ENCODE measurements at regions not wholly inside any gene's neighbourhood (a gene's known extent, or its start where the extent isn't known, plus 50 kb on each side); places are given as distances from the start of the nearest gene placed in this dataset.

DNA sequence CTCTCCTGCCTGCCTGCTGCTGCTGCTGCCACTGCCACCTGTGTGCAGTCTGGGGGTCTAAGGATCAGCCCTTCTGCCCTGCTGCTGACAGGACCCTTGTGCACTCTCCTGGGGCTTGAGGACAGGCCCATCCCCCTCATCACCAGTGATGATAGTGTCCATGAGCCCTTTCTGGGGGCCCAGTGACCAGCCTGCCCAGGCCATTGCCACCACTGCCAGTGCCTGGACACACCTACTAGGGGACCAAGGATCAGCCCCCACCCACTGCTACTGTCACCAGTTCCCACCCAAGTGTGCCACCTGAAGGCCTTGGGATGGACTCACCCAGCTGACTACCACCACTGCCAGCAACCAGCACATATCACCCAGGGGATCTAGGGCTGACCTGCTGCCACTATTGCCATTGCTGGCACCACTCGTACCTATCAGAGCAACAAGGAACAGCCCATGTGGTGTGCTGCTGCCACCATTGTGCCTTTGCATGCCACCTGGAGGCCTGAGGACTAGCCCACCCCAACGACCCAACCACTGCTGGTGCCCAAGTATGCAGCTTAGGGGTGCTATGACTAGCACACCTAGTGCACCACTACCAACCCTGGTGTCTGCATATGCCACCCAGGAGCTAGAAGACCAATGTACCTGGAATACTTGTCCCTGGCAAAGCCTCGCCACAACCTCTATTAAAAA is 994.3 kb downstream of the PCDH17 start:
- WGBS, 2 donors (ENCODE audit: low coverage in 1 of 2) = no CpG with 5 or more reads among the region's 3 CpGs

DNA sequence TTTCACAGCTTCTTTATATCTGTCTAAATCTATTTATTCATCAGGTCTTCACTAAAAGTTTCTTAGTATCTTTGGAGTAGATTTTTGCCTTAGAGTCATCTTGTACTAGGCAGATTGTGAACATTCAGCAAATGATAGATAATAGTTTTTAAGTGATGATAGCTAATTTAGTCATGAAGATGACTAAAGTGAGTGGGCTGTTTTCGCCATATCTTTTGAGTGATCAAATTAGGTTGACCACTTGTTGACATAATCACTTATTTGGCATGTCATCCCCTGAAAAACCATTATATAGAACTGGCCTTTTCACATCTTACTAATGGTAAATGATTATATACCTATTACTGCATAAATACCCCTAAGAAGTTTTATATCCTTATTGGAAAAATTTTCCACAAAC is 999.2 kb downstream of the PCDH17 start:
- Histone ChIP-seq H3K27ac (no peak overlapping the region), H3K27me3 (no peaks in the 10 kb centered on the region), H3K4me1 (no peaks in the 10 kb centered on the region), H3K4me3 (no peak overlapping the region), H3K36me3 (no peaks in the 10 kb centered on the region), H3K9me3 (peaks cover 0 to 7% (median 0%) of the 10 kb centered on the region in 3 donors)
- TF ChIP-seq, protein P1, sequence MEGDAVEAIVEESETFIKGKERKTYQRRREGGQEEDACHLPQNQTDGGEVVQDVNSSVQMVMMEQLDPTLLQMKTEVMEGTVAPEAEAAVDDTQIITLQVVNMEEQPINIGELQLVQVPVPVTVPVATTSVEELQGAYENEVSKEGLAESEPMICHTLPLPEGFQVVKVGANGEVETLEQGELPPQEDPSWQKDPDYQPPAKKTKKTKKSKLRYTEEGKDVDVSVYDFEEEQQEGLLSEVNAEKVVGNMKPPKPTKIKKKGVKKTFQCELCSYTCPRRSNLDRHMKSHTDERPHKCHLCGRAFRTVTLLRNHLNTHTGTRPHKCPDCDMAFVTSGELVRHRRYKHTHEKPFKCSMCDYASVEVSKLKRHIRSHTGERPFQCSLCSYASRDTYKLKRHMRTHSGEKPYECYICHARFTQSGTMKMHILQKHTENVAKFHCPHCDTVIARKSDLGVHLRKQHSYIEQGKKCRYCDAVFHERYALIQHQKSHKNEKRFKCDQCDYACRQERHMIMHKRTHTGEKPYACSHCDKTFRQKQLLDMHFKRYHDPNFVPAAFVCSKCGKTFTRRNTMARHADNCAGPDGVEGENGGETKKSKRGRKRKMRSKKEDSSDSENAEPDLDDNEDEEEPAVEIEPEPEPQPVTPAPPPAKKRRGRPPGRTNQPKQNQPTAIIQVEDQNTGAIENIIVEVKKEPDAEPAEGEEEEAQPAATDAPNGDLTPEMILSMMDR (IDR thresholded peaks at IDR 0.05) = no peak
- TF ChIP-seq EP300 (IDR thresholded peaks at IDR 0.05) (no peak), POLR2A (IDR thresholded peaks at IDR 0.05) (no peak), POLR2AphosphoS5 (IDR thresholded peaks at IDR 0.05) (no peak)
- ATAC-seq = no peak
- 70 to 100% methylated on average over 1 of the region's 1 CpG for WGBS, 2 donors (ENCODE audit: low coverage in 1 of 2)

More for the DNA sequence above, 994.3 kb downstream of the PCDH17 start:
- no peak for ATAC-seq
- H3K27me3 ChIP-seq = no peaks in the 10 kb centered on the region
- H3K27ac ChIP-seq = no peak overlapping the region
- H3K4me1 ChIP-seq = no peaks in the 10 kb centered on the region
- TF ChIP-seq, protein P1 (IDR thresholded peaks at IDR 0.05) = no peak
- TF ChIP-seq POLR2A (IDR thresholded peaks at IDR 0.05) (no peak), EP300 (IDR thresholded peaks at IDR 0.05) (no peak), POLR2AphosphoS5 (IDR thresholded peaks at IDR 0.05) (no peak)
- no peaks in the 10 kb centered on the region for H3K36me3 ChIP-seq
- peaks cover 0 to 7% (median 0%) of the 10 kb centered on the region in 3 donors for H3K9me3 ChIP-seq
- H3K4me3 ChIP-seq = no peak overlapping the region

DNA sequence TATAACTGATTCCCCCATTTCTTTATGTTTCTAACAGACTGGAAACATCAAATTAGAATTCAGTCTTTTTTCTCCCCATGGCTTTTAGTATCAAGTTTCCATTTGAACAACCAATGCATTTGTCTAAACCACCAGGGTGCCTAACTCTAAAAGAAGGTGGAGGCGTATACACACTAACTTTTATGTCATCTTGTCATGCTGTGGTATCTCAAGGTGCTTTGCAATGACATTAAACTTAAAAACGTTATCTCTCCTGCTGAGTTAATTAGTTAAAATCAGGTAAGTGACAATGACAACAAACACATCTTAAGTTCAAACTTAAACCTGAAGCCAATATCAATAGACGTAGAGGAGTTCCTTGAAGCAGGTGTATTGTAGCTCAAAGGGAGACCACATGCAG is 1001.7 kb downstream of the PCDH17 start:
- Histone ChIP-seq H3K4me3 (no peak overlapping the region), H3K9me3 (no peaks in the 10 kb centered on the region), H3K4me1 (no peaks in the 10 kb centered on the region), H3K27me3 (no peaks in the 10 kb centered on the region), H3K27ac (no peak overlapping the region), H3K36me3 (no peaks in the 10 kb centered on the region)
- ATAC-seq = no peak
- 70 to 78% methylated on average over 3 of the region's 3 CpGs for WGBS, 2 donors (ENCODE audit: low coverage in 1 of 2)
- no peak for TF ChIP-seq POLR2AphosphoS5 (IDR thresholded peaks at IDR 0.05)
- no peak for TF ChIP-seq EP300 (IDR thresholded peaks at IDR 0.05)
- TF ChIP-seq, protein P1 (IDR thresholded peaks at IDR 0.05) = no peak
- TF ChIP-seq POLR2A (IDR thresholded peaks at IDR 0.05) = no peak

DNA sequence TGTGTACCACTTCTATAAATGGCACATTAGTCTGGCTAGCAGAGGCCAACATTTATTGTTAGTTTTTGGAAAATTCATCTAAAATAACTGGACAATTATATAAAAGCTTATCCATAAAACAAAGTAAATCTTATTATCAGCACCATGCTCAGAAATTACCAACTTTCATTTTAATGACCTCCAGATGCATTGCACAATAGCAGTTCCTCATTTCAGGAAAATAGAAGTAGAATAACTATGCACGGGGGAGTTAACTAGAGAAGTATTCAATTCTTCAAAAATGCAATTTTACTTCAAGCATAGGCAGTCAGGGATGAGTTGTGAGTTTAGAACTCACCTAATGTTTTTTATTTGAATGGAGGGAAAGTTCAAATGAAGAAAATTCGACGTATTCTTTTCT is 1023.5 kb downstream of the PCDH17 start:
- no peak for ATAC-seq

DNA sequence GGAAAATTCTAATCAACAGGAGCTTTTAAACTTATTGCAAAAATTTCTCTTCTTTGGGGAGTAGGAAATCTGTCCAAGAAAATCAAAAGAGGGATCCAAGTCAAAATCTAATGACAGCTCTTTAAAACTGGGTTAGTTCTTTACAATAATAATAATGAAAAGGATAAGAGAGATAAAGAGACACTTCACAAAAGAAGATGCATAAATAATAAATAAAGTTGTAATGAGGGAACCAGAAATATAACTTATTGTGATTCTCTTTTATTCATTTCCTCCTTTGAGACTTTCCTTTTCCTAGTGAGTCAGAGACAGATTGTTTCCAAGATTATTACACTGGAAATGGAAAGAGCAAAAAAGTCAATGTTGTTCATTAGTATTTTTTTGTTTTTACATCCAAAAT is 1029.3 kb downstream of the PCDH17 start:
- TF ChIP-seq EP300 (IDR thresholded peaks at IDR 0.05) = no peak
- TF ChIP-seq POLR2A (IDR thresholded peaks at IDR 0.05) = no peak
- no peak for TF ChIP-seq POLR2AphosphoS5 (IDR thresholded peaks at IDR 0.05)
- TF ChIP-seq, protein P1 (IDR thresholded peaks at IDR 0.05) = no peak
- no peaks in the 10 kb centered on the region for H3K36me3 ChIP-seq
- H3K27ac ChIP-seq = no peak overlapping the region
- ATAC-seq = no peak
- H3K9me3 ChIP-seq = no peaks in the 10 kb centered on the region
- no peaks in the 10 kb centered on the region for H3K27me3 ChIP-seq
- H3K4me1 ChIP-seq = no peaks in the 10 kb centered on the region
- H3K4me3 ChIP-seq = no peak overlapping the region

More for the DNA sequence above, 1023.5 kb downstream of the PCDH17 start:
- H3K36me3 ChIP-seq = no peaks in the 10 kb centered on the region
- no peaks in the 10 kb centered on the region for H3K4me1 ChIP-seq
- H3K27me3 ChIP-seq = no peaks in the 10 kb centered on the region
- TF ChIP-seq, protein P1 (IDR thresholded peaks at IDR 0.05) = no peak
- TF ChIP-seq POLR2AphosphoS5 (IDR thresholded peaks at IDR 0.05) (no peak), EP300 (IDR thresholded peaks at IDR 0.05) (no peak)
- H3K27ac ChIP-seq = no peak overlapping the region
- no peaks in the 10 kb centered on the region for H3K9me3 ChIP-seq
- WGBS, 2 donors (ENCODE audit: low coverage in 1 of 2) = 73 to 90% methylated on average over 3 of the region's 3 CpGs
- no peak overlapping the region for H3K4me3 ChIP-seq

Measured in gastroesophageal sphincter (tissue), 4 donors.